ENCODE measurements at regions not wholly inside any gene's neighbourhood (a gene's known extent, or its start where the extent isn't known, plus 50 kb on each side); places are given as distances from the start of the nearest gene placed in this dataset.
"Not testable (repeated sequence)": the region's sequence is repeated elsewhere in the genome, so short reads cannot be mapped to it uniquely, and the experiment has no call there.

DNA sequence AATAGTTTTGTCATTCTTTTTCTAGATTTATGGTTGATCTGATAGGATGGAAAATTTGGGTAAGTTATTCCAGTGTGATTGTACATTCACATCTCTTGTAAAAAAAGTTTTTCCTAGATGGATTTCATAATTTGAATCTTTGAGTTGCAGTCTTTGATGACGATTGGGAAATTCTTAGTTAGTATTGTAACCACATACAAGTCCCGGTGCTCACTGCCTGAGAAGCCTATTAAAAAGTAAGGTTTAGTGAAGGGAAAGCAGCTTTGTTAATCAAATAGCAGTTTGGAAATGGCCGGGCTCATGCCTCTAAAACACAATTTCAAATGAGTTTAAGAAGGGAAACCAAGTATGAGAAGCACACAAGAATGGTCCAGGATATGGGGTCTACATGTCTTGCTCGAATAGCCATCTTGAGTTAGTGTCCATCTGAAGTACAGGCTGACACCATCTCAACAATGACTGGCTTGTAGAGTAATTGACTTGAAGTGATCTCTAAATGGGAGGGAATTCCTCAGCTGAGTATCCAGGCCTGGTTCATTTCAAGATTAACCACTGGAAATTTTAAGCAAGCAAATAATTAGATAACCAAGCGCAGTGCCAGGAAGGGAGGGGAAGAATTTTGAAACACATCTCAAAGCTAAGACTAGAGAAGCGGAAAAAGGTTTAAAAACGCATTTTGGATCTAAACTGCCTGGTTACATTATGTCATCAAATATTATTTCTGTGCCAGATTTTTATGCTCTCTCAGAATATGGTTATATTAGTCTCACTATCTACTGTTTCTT, 1145.6 kb upstream of the MIR17HG start:
- DNase-seq (ENCODE audit: low read depth), result no peak

DNA sequence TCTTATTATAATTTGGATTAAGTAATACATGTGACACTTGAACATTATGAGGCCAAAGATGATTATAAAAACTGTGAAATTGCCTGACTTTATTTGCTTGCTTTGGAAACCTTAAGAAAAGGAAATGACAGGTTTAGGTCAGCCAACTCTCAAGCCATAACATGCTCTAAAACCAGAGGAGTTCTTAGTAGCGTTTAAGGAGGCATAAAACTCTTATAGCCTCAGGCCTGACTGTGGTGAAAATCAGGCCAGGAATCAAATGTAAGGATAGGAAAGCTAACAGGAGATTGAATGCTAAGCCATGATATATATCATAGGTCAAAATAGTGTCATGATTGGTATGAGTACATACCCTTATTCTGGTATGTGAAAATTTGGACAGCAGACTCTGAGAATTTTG, 1142.4 kb upstream of the MIR17HG start:
- DNase-seq (ENCODE audit: low read depth), result no peak

DNA sequence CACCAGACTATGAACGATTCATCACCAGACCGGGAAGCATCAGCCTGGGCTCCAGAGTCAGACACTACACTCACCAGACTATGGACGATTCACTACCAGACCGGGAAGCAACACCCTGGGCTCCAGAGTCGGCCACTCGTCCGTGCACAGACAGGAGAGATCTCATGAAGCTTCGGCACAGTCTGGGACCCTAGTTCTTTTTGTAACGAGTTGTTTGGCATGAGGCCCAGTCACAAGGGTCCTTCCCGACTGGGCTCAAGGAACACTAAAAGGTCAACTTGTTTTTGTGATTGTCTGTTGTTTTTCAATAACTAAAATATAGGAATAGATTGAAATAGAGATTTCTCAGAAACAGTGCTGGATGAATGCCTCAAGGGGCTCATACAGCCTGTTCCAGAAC, 1141.6 kb upstream of the MIR17HG start:
- DNase-seq (ENCODE audit: low read depth), result peak; percentile 2

DNA sequence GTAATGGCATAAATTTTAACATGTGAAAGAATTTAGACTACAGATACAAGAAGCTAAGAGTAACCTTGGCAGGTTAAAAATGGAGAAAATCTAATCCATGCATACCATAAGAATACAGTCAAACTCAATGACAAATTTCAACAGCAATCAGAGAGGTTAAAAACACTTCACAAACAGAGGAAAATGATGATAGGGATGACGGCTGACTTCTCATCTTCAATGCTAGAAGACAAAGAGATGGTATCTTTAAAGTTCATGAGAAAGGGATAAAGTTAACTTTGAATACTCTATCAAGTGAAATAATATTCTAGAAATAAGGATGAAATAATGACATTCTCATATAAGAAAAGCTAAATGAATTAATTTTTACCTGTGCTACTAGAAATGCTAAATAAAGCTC, 1130.2 kb upstream of the MIR17HG start:
- no peak for DNase-seq (ENCODE audit: low read depth)

DNA sequence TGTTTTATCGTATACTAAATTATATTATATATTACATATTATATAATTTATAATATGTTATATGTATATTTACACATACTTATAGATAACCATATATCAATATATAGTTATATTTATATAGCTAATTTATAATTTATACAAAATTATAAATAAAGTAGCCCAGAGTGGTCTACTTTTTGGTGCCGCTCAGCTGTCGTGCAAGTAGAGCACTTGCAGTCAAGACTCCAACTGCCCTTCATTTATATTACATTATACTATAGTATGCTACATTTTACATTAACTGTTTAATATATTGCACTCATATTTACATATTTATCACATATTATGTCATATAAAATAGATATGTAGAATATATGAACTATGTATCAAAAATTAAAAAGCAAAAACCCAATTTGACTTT, 1124.7 kb upstream of the MIR17HG start:
- no peak for DNase-seq (ENCODE audit: low read depth)

DNA sequence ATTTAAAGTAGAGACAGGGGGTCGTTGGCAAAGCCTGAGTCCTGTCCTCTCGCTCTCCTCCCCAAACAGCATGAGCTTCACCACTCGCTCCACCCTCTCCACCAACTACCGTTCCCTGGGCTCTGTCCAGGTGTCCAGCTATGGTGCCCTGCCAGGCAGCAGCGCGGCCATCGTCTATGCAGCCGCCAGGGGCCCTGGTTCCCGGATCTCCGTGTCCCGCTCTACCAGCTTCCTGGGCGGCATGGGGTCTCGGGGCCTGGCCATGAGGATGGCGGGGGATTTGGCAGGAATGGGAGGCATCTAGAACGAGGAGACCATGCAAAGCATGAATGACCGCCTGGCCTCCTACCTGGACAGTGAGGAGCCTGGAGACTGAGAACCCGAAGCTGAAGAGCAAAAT, 1117.2 kb upstream of the MIR17HG start:
- no peak for DNase-seq (ENCODE audit: low read depth)

DNA sequence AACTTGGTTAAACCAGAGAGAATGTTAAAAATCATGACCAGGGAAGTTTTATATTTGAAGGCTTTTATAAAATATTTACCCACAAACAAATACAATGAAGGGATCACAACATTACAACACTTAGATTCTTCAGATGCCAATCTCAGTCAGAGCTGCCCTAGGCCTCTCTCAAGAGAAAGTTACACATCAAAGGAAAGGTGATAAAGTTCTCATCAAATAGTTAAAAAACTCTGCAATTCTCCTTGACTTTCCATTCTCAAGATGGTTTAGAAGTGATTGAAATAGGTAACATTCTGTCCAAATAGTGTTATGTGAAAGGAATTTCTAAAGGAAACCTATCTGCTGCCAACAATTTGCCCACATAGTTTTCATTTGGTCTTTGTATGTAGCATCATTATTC, 1115.2 kb upstream of the MIR17HG start:
- no peak for DNase-seq (ENCODE audit: low read depth)

DNA sequence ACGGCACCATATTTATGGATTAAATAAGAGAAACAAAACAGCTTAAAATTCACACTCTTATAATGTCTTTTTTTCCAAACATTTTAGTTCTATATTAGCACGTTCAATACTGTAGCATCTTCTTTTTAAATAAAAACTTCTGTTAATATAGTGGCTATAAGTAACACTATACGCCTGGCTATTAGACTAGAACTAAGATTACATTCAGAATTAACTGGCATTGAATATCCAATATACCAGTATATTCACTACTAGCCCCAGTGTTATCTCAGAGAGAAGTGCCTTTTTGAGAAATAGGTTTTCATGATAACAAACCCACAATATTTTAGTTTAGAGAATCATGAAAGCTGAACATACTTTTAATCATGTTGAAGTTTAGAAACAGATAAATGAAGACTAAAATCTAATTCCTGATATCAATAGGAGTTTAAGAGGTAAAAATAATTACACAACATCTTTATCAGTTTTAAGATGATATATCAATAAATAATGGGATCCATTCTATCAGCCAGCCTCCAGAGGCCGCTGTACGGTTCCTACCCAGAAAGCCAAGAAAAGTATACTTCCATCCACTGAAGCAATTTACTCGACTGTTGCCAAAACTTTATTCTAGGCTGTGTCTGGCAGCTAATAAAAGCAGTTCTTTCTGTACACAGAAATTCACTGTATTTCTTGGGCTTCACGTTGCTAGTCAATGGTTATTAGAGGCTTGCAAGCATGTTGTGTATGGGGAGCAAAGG, 1113.4 kb upstream of the MIR17HG start:
- no peak for DNase-seq (ENCODE audit: low read depth)

DNA sequence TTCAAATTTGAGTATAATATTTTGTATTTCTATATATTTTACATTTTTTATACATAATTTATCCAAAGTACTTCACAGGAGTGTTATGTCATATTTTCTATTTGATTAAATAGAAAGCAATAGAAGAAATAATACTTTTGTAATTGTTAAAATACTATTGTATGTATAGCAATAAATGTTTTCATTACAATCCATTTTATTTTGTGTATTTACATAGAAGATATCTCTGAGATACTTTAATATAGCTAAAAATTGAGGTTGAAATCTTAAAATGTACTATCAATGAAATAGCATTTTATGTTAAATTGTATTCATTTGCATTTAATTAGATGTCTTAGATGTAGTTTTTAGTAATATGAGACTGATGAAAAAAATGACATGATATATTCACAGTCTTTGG, 1109.6 kb upstream of the MIR17HG start:
- DNase-seq (ENCODE audit: low read depth), result no peak

DNA sequence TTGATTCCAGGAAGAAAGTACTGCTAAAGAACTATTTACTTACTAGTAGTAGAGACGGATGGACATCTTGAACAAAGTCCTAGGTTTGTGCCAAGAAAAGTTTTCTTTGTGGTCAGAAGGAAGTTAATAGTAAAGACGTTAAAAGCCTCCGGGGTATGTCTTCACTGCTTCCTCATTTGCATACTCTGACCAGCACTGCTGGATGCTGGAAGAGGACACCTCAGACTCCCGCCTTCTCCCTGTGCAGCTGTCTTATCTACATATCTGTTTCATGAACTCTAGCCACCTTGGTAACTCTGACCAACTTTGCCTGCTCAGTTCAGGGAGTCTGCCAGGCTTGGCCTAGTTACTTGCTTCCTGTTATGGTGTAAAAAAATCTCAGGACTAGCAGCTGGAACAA, 1109.1 kb upstream of the MIR17HG start:
- DNase-seq (ENCODE audit: low read depth), result peak; percentile 8

DNA sequence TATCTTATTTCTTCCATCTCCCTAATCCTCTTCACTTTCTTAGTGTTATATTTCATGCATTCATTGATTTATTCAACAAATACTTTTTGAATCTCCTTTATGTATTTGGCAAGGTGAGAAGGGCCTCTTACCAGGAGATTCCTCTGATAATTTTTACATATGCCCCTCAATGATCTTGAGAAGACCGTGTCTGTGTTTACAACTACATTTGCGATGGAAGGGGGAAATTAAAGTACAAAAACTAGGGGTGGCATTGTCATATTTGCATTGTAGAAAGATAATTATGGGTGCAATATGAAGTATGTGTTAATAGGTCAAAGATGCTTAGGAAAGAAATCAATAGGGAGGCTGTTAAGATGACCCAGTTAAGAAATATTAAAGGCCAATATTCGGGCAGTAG, 1108.4 kb upstream of the MIR17HG start:
- no peak for DNase-seq (ENCODE audit: low read depth)

DNA sequence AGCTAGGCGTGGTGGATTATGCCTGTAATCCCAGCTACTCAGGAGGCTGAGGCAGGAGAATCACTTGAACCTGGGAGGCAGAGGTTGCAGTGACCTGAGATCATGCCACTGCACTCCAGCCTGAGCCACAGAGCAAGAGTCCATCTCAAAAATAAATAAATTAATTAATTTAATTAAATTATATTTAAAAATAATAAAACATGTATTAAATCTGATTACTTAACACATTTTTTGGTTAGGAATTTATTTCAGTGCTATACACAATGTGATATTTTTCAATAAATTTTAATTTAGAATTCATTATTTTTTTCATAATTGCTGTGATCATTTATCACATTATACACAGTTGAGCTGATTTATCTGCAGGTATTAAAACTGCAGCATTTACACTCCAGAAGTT, 1101.5 kb upstream of the MIR17HG start:
- no peak for DNase-seq (ENCODE audit: low read depth)

DNA sequence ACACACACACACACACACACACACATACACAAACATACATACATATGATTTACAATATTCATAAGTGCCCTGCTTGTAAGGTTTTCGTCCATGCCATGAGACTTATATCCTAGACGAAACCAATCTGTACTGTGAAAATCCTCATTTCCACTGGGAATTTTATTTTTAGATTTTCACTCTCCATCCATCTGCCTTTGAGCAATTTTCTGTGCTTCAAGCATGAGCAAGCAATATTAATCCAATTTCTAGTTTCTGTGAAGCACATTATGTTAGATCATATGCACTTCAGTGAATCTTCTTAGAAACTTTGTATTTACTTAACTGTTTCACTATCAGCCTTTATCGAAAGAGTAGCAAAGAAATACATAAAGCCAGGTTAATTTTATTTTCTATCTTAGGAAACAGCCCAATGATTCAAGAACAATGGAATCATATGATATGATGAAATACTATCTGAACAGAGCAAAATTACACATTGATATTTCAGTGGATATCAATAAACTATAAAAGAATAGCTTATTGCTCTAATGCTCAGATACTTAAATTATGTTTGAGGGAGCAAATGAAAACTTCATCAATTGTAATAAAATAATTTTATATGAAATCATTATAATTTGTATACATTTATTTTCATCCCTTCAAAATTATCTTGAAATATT, 1100.7 kb upstream of the MIR17HG start:
- DNase-seq (ENCODE audit: low read depth), result no peak

DNA sequence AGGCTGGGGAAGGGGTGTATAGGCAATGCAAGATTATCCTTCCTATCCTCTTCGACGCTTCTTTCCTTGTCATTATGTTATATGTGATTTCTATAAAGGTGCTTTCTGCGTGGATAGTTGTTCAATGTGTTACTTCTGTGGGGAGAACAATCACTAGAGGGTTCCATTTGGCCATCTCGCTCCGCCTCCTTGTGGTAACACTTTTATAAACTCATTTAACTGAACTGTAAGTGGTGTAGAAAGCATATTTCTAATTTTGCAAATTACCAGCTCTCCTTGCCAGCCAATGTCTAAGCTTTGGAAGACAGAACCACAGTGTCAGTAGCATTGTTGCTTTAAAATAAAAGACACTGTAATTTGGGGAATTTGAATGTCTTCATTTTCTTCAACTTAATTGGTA, 1093.7 kb upstream of the MIR17HG start:
- DNase-seq (ENCODE audit: low read depth), result no peak

DNA sequence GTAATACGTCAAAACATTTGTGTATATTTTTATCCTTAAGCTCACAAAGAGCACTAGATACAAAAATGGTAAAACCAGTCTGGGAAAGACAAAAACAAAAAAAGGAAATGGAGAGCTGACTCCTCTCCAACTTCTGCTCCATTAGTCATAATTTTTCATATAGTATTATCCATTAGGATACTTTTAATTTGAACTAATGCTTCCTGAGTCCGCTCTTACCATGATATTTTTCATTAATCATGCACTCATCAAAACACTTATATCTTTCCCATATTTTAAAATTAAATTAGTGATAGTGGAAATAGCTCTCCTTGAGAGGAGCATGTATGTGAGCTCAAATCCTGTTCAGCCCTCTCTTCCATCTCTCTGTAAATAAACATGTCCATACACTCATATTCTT, 1093.0 kb upstream of the MIR17HG start:
- DNase-seq (ENCODE audit: low read depth), result no peak

DNA sequence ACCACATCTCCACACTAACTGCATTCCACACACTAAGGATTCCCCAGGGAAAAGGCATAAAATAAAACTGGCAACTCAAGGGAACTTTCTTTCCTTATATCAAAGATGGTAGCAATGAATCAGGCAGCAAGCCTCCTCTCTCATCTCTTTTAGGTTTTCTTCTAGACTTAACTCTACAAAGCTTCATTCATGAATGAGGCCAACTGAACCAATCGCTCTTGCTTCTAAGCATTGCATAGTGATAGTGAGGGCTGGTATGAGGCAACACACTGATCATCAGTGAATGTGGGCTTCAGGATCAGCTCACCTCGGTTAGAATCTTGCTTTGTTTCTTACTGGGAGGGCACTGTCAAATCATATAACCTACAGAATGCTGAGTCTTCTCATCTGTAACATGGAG, 1090.7 kb upstream of the MIR17HG start:
- no peak for DNase-seq (ENCODE audit: low read depth)

DNA sequence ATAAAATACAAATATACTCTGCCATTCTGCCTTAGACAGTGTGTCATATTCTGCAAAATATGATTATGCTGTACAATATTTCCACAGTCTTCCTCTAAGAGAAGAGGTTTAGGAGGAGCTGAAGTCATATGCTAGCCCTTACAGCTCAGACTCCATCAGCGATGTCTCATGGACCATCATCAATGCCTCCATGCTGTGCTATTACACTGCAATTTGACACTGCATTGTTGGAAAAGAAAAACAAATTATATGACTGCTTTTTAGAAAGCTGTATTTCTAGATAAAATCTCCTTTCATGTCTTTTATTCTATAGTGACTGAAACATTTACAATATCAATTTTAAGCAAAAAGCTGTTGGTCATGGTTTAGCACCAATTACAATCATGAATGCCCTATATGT, 1089.4 kb upstream of the MIR17HG start:
- no peak for DNase-seq (ENCODE audit: low read depth)

DNA sequence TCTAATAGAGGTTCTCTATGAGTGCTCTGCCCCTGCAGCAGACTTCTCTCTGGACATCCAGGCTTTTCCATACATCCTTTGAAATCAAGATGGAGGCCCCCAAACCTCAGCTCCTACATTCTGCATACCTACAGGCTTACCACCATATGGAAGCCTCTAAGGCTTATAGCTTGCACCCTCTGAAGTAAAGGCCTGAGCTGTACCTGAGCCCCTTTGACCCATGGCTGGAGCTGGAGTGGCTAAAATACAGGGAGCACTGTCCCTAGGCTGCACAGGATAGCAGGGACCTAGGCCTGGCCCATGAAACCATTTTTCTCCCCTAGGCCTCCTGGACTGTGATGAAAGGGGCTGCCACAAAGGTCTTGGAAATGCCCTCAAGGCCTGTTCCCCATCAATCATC, 1086.1 kb upstream of the MIR17HG start:
- no peak for DNase-seq (ENCODE audit: low read depth)

DNA sequence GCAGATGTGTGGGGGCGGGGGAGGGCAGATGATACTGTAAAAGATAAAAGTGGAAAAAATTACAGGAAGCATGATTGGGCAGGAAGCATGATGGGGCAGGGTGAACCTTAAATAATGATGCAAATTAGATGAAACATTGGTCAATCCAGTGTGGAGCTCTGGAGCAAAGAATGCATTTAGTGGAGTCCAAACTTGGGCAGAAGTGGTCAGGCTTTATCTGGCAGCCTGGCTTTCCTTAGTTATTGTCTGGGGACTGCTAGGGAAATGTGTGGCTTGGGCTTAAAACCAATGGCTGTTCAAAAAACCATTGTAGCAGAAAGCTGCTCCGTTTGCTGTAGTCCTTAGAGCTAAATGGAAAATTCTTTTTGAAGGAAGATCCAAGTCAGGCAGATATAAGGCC, 1077.3 kb upstream of the MIR17HG start:
- DNase-seq (ENCODE audit: low read depth), result no peak

DNA sequence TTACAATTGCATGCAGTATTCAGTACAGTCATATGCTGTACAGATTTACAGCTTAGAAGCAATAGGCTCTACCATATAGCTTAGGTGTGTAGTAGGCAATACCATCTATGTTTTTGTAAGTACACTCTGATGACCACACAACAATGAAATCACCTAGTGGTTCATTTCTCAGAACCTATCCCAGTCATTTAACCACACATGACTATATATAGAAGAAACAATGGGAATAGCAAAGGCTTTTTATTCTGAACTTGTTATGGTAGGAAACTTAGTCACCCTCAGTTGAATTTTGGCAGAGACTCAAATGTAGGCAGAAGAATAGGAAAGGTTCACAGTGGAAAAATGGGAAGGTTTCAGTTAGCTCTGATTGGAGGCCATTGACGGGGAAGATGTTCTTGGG, 1075.1 kb upstream of the MIR17HG start:
- peak; percentile 86 for DNase-seq (ENCODE audit: low read depth)

DNA sequence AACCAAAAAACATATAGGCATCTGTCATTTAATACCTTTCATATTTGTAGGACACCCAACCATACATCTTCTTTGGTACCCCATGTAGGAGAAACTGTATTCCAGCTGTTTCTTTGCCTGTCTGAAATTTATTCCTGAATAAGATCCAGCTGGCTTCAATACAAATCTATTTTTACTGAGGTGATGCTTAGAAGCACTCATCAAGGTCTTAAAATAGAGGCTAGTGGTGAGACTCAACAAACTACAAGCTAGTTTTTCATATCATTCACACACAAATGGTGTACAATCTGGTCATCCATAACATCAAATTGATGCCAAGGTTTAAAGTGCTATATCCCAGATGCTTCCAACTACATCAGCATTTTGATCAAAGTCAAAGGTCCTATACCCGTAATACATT, 1071.3 kb upstream of the MIR17HG start:
- no peak for DNase-seq (ENCODE audit: low read depth)

DNA sequence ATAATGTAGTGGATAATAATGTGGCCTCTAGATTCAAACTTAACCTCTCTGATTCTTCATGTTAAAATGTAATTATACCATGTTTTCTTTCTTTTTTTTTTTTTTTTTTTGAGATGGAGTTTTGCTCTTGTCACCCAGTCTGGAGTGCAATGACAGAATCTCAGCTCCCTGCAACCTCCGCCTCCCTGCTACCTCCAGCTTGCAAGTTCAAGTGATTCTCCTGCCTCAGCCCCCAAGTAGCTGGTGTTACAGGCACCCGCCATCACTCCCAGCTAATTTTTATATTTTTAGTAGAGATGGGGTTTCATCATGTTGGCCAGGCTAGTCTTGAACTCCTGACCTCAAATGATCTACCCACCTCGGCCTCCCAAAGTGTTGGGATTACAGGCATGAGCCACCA, 1069.3 kb upstream of the MIR17HG start:
- DNase-seq (ENCODE audit: low read depth), result not testable (repeated sequence)

DNA sequence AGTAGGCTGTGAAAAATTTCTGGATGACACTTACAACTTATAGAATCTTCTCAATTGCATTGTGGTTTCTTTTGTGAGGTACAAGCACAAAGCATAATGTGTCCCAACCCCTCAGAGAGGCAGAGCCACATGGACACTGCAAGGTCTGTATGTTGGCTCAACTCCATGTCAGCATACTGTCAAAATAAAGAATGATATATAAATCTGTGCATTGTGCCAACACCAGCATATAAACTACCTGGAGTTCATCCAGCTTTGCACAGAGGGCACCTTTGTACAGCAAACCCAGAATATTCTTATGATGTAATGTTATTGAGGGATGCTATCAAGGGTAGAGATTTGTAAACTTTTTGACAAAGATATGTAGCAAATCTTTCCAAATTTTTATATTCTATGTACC, 1065.8 kb upstream of the MIR17HG start:
- DNase-seq (ENCODE audit: low read depth), result no peak

All from HT1080 (cell line).